ENCODE measurements at regions not wholly inside any gene's neighbourhood (a gene's known extent, or its start where the extent isn't known, plus 50 kb on each side); places are given as distances from the start of the nearest gene placed in this dataset.
"Not testable (repeated sequence)": the region's sequence is repeated elsewhere in the genome, so short reads cannot be mapped to it uniquely, and the experiment has no call there.

DNA sequence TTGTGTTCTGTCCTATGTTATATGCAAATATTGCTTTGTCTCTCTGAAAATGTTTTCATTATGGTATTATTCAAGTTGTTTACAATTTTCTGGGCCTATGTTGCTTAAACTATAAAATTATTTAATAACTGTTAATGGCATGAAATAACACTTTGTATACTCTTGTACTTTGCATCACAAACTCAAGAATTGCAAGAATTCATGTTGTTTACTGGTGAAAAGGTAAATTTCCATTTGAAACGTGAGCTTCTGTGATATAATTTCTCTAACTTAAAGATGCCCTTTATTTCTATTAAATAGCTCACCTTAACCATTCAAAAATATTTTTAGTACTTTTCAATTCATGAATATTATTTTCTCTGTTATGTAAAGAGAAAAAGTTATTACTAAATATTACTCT lies 1504.2 kb downstream of the SUCLG1 start:
- Histone ChIP-seq H3K27ac (no peak overlapping the region), H3K4me1 (no peaks in the 10 kb centered on the region), H3K36me3 (replicated peaks in 1 of 2; ENCODE audit: insufficient read depth in 1 of 2, low read depth in 2 of 2) (no peaks in the 10 kb centered on the region), H3K27me3 (no peaks in the 10 kb centered on the region), H3K4me3 (no peak overlapping the region), H3K9me3 (no peaks in the 10 kb centered on the region)
- DNase-seq (no peak), ATAC-seq (no peak)
- WGBS, 2 donors = 59 to 61% methylated on average over 1 of the region's 1 CpG
- intact Hi-C loops (cut with DNase I) = no loop called here
- TF ChIP-seq, protein P1, sequence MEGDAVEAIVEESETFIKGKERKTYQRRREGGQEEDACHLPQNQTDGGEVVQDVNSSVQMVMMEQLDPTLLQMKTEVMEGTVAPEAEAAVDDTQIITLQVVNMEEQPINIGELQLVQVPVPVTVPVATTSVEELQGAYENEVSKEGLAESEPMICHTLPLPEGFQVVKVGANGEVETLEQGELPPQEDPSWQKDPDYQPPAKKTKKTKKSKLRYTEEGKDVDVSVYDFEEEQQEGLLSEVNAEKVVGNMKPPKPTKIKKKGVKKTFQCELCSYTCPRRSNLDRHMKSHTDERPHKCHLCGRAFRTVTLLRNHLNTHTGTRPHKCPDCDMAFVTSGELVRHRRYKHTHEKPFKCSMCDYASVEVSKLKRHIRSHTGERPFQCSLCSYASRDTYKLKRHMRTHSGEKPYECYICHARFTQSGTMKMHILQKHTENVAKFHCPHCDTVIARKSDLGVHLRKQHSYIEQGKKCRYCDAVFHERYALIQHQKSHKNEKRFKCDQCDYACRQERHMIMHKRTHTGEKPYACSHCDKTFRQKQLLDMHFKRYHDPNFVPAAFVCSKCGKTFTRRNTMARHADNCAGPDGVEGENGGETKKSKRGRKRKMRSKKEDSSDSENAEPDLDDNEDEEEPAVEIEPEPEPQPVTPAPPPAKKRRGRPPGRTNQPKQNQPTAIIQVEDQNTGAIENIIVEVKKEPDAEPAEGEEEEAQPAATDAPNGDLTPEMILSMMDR (IDR thresholded peaks at IDR 0.05) = no peak
- TF ChIP-seq POLR2A (IDR thresholded peaks at IDR 0.05) = no peak

DNA sequence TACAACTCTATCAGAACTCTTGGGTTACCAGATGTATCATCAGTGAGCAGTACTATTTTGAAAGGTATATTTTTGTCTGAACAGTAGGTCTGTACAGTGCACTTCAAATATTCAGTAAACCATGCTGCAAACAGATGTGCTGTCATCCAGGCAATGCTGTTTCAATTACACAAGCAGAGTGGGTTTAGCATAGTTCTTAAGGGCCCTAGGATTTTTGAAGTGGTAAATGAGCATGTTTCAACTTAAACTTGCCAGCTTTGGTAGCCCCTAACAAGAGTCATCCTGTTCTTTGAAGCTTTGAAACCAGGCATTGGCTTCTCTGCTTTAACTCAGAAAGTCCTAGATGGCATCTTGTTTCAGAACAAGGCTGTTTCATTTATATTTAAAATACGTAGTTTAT lies 1519.9 kb downstream of the SUCLG1 start:
- Histone ChIP-seq H3K4me1 (no peaks in the 10 kb centered on the region), H3K4me3 (no peak overlapping the region), H3K9me3 (no peaks in the 10 kb centered on the region), H3K27ac (no peak overlapping the region), H3K36me3 (replicated peaks in 1 of 2; ENCODE audit: insufficient read depth in 1 of 2, low read depth in 2 of 2) (no peaks in the 10 kb centered on the region), H3K27me3 (no peaks in the 10 kb centered on the region)
- intact Hi-C loops (cut with DNase I) = no loop called here
- 79 to 83% methylated on average over 1 of the region's 1 CpG for WGBS, 2 donors
- TF ChIP-seq POLR2A (IDR thresholded peaks at IDR 0.05) = no peak
- TF ChIP-seq, protein P1 (IDR thresholded peaks at IDR 0.05) = no peak
- ATAC-seq (no peak), DNase-seq (no peak)

DNA sequence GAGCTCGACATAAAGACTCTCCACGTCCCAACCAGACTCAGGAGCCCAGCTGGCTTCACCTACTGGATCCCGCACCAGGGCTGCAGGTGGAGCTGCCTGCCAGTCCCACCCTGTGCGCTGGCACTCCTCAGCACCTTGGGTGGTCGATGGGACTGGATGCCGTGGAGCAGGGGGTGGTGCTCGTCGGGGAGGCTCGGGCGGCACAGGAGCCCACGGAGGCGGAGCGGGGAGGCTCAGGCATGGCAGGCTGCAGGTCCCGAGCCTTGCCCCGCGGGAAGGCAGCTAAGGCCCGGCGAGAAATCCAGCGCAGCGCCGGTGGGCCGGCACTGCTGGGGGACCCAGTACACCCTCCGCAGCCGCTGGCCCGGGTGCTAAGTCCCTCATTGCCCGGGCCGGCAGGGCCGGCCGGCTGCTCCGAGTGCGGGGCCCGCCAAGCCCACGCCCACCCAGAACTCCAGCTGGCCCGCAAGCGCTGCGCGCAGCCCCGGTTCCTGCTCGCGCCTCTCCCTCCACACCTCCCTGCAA lies 1520.7 kb downstream of the SUCLG1 start:
- ATAC-seq; H3K36me3 ChIP-seq (replicated peaks in 1 of 2; ENCODE audit: insufficient read depth in 1 of 2, low read depth in 2 of 2); H3K9me3 ChIP-seq; DNase-seq; H3K4me1 ChIP-seq; H3K27me3 ChIP-seq; intact Hi-C loops (cut with DNase I); H3K4me3 ChIP-seq; H3K27ac ChIP-seq: not testable (repeated sequence)
- 87 to 95% methylated on average over 7 to 35 of the region's 40 CpGs for WGBS, 2 donors

DNA sequence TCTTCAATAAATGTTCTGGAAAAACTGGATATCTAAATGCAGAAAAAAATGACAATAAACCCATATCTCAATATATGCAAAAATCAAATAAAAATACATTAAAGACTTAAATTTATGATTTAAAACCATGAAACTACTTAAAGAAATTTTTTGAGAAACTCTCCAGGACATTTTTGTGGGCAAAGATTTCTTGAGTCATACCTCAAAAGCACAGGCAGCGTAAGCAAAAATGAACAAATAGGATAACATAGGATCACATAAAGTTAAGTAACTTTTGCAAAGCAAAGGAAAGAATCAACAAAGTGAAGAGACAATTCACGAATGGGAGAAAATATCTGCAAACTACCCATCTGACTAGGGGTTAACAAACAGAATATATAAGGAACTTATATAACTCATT lies 1545.5 kb downstream of the SUCLG1 start:
- TF ChIP-seq, protein P1 (IDR thresholded peaks at IDR 0.05) = no peak
- TF ChIP-seq POLR2A (IDR thresholded peaks at IDR 0.05) = no peak
- H3K9me3 ChIP-seq = peaks cover 0 to 9% (median 0%) of the 10 kb centered on the region in 3 donors
- 60 to 63% methylated on average over 2 of the region's 2 CpGs for WGBS, 2 donors
- H3K4me3 ChIP-seq = no peak overlapping the region
- H3K4me1 ChIP-seq = no peaks in the 10 kb centered on the region
- intact Hi-C loops (cut with DNase I) = no loop called here
- ATAC-seq (no peak), DNase-seq (no peak)
- H3K27ac ChIP-seq = no peak overlapping the region
- H3K27me3 ChIP-seq = no peaks in the 10 kb centered on the region
- no peaks in the 10 kb centered on the region for H3K36me3 ChIP-seq (replicated peaks in 1 of 2; ENCODE audit: insufficient read depth in 1 of 2, low read depth in 2 of 2)

DNA sequence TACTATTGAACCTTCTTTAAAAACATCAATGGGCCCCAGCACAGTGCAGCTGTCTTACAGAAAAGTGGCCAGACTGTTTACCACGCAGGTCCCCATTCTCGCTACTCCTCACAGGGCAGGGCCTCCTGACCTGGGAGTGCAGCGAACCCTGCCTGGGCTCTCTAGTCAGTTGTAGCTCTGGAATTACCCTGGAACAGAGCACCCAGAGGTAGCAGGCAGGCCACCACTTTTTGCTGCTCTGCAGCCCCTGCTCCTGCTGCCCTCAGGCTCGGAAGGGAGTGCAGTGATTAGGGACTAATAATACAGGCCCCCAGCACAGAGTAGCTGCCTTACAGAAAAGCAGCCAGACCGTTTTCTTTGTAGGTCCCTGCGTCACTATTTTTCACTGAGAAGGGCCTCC lies 1563.0 kb downstream of the SUCLG1 start:
- Histone ChIP-seq H3K27me3 (no peaks in the 10 kb centered on the region), H3K36me3 (replicated peaks in 1 of 2; ENCODE audit: insufficient read depth in 1 of 2, low read depth in 2 of 2) (no peaks in the 10 kb centered on the region), H3K4me1 (no peaks in the 10 kb centered on the region), H3K9me3 (no peaks in the 10 kb centered on the region), H3K27ac (no peak overlapping the region), H3K4me3 (no peak overlapping the region)
- WGBS, 2 donors = 78 to 79% methylated on average over 6 of the region's 6 CpGs
- no peak for TF ChIP-seq POLR2A (IDR thresholded peaks at IDR 0.05)
- TF ChIP-seq, protein P1 (IDR thresholded peaks at IDR 0.05) = no peak
- intact Hi-C loops (cut with DNase I) = no loop called here
- DNase-seq = no peak
- ATAC-seq = no peak

All from body of pancreas (tissue), 4 donors.